ENCODE measurements at regions not wholly inside any gene's neighbourhood (a gene's known extent, or its start where the extent isn't known, plus 50 kb on each side); places are given as distances from the start of the nearest gene placed in this dataset.
A peak's percentile ranks its signal among the peaks of the same experiment; 100 is the strongest.
"Not testable (repeated sequence)": the region's sequence is repeated elsewhere in the genome, so short reads cannot be mapped to it uniquely, and the experiment has no call there.

GRCh38 chr10:3959370-3960325 lies 174.6 kb upstream of the KLF6 start:
- DNase-seq (ENCODE audit: low spot score), result no peak

- no peak for DNase-seq (ENCODE audit: low spot score)
These were observed 173.5 kb upstream of the KLF6 start for GRCh38 chr10:3958472-3958996.

GRCh38 chr10:3955955-3956617 lies 171.1 kb upstream of the KLF6 start:
- DNase-seq (ENCODE audit: low spot score), result no peak

GRCh38 chr10:3955493-3955892 lies 170.5 kb upstream of the KLF6 start:
- no peak for DNase-seq (ENCODE audit: low spot score)

GRCh38 chr10:3954615-3955014 lies 169.6 kb upstream of the KLF6 start:
- DNase-seq (ENCODE audit: low spot score), result no peak

- not testable (repeated sequence) for DNase-seq (ENCODE audit: low spot score)
These were observed 169.0 kb upstream of the KLF6 start for GRCh38 chr10:3954007-3954406.

GRCh38 chr10:3951993-3952392 lies 167.0 kb upstream of the KLF6 start:
- no peak for DNase-seq (ENCODE audit: low spot score)

GRCh38 chr10:3950676-3951275 lies 165.8 kb upstream of the KLF6 start:
- DNase-seq (ENCODE audit: low spot score), result no peak

- no peak for DNase-seq (ENCODE audit: low spot score)
These were observed 164.7 kb upstream of the KLF6 start for GRCh38 chr10:3949711-3950110.

GRCh38 chr10:3948843-3949242 lies 163.8 kb upstream of the KLF6 start:
- DNase-seq (ENCODE audit: low spot score), result no peak

- no peak for DNase-seq (ENCODE audit: low spot score)
These were observed 161.5 kb upstream of the KLF6 start for GRCh38 chr10:3946234-3947229.

GRCh38 chr10:3945026-3945425 lies 160.0 kb upstream of the KLF6 start:
- no peak for DNase-seq (ENCODE audit: low spot score)

GRCh38 chr10:3944591-3944990 lies 159.6 kb upstream of the KLF6 start:
- DNase-seq (ENCODE audit: low spot score), result no peak

GRCh38 chr10:3943695-3944257 lies 158.8 kb upstream of the KLF6 start:
- DNase-seq (ENCODE audit: low spot score), result no peak

GRCh38 chr10:3942937-3943489 lies 158.0 kb upstream of the KLF6 start:
- DNase-seq (ENCODE audit: low spot score), result no peak

GRCh38 chr10:3941676-3942075 lies 156.7 kb upstream of the KLF6 start:
- DNase-seq (ENCODE audit: low spot score), result no peak

GRCh38 chr10:3936422-3937040 lies 151.5 kb upstream of the KLF6 start:
- no peak for DNase-seq (ENCODE audit: low spot score)

GRCh38 chr10:3935933-3936359 lies 150.9 kb upstream of the KLF6 start:
- DNase-seq (ENCODE audit: low spot score), result peak; percentile 35

GRCh38 chr10:3935141-3935540 lies 150.1 kb upstream of the KLF6 start:
- DNase-seq (ENCODE audit: low spot score), result peak; percentile 85

- DNase-seq (ENCODE audit: low spot score), result no peak
These were observed 148.7 kb upstream of the KLF6 start for GRCh38 chr10:3933733-3934132.
